Activated CD4-positive, alpha-beta T cell treated with anti-CD3 and anti-CD28 coated beads for 48 hours (primary cell): ENCODE measurements at regions not wholly inside any gene's neighbourhood (a gene's known extent, or its start where the extent isn't known, plus 50 kb on each side); places are given as distances from the start of the nearest gene placed in this dataset.

Experiments
- DNase-seq: peaks from one replicate; pipeline ENCODE4 v3.0.0-alpha.2; 2020

GRCh38 chr6:108779536-108780275, 68.5 kb upstream of the ARMC2 start:
- DNase-seq: no peak

GRCh38 chr6:108780784-108781183, 67.4 kb upstream of the ARMC2 start:
- DNase-seq: no peak

- DNase-seq: peak; percentile 46
Measured at GRCh38 chr6:108781419-108782100, 66.7 kb upstream of the ARMC2 start.

GRCh38 chr6:108782179-108783041, 65.8 kb upstream of the ARMC2 start:
- peak; percentile 89 for DNase-seq

GRCh38 chr6:108785653-108786052, 62.6 kb upstream of the ARMC2 start:
- no peak for DNase-seq

- DNase-seq: no peak
Measured at GRCh38 chr6:108788416-108788815, 59.8 kb upstream of the ARMC2 start.

- no peak for DNase-seq
Measured at GRCh38 chr6:108789475-108789874, 58.7 kb upstream of the ARMC2 start.

GRCh38 chr6:108791700-108792099, 56.5 kb upstream of the ARMC2 start:
- DNase-seq: no peak

GRCh38 chr6:108793516-108794251, 54.5 kb upstream of the ARMC2 start:
- no peak for DNase-seq

- no peak for DNase-seq
Measured at GRCh38 chr6:108795122-108795521, 53.1 kb upstream of the ARMC2 start.

- DNase-seq: no peak
Measured at GRCh38 chr6:108795814-108796213, 52.4 kb upstream of the ARMC2 start.

GRCh38 chr6:108796875-108797274, 51.3 kb upstream of the ARMC2 start:
- no peak for DNase-seq

- DNase-seq: no peak
Measured at GRCh38 chr6:108797951-108798669, 50.1 kb upstream of the ARMC2 start.
